HCT116 (cell line): ENCODE measurements at regions not wholly inside any gene's neighbourhood (a gene's known extent, or its start where the extent isn't known, plus 50 kb on each side); places are given as distances from the start of the nearest gene placed in this dataset.

ENCODE experiments used
- ATAC-seq: fragments of 200-7000 bp; cut with Tn5 transposase; 2 replicates; pipeline ENCODE4 v1.9.1; 2020; ENCODE audit warnings: mild to moderate bottlenecking, moderate library complexity
- BruUV-seq: library from RNA; stranded (reverse); fragments of 400-500 nt; replicated peaks from 2 replicates; lab custom pipeline; 2021; lab: Mats Ljungman, UMichigan
- CTCF ChIA-PET: fragments of 300-600 bp; sonication (Branson Sonifier 250); formaldehyde crosslinking; loops from one replicate; lab custom pipeline; 2021; ENCODE audit warnings: antibody characterized with exemption; lab: Charles Lee
- POLR2A ChIA-PET: fragments of 300-600, 350-600 bp; sonication (Branson Sonifier 250); formaldehyde crosslinking; loops from one replicate; lab custom pipeline; 2021; ENCODE audit warnings: antibody characterized with exemption; lab: Charles Lee
- RAD21 ChIA-PET, 2 experiments: fragments of 300-600 bp; sonication (Branson Sonifier 250); formaldehyde crosslinking; loops; one replicate each; lab custom pipeline; 2023; ENCODE audit warnings: low total read pairs in 2 of 2; ENCODE audit not compliant: uncharacterized antibody in 2 of 2, unreplicated experiment in 2 of 2, low non-redundant PET in 1 of 2; lab: Charles Lee
- DNase-seq: peaks from one replicate; pipeline ENCODE4 v3.0.0-alpha.2; 2010; ENCODE audit warnings: low read depth, low spot score
- H2AFZ ChIP-seq: fragments of 200-600 bp; shearing (Covaris generic), sonication (generic); 2 replicates; pipeline ENCODE4 v1.6.1; 2017; ENCODE audit warnings: low read depth, mixed run types, mixed read lengths, antibody characterized with exemption, low read length; ENCODE audit not compliant: poor library complexity, severe bottlenecking
- H3K27ac ChIP-seq: 2 replicates; pipeline ENCODE4 v1.5.1; 2012; ENCODE audit warnings: low read depth, low read length
- H3K27me3 ChIP-seq: fragments of 200-600 bp; sonication (generic); 2 replicates; pipeline ENCODE4 v1.6.1; 2016; ENCODE audit warnings: mixed run types, low read length, mixed read lengths; ENCODE audit not compliant: insufficient read depth
- H3K36me3 ChIP-seq, 2 experiments: fragments of 200-500 bp in 1 of 2; fragments of 200-600 bp in 1 of 2; sonication (Bioruptor generic) in 1 of 2; sonication (generic) in 1 of 2; 2 replicates each; pipeline versions ENCODE4 v1.5.1 to v1.6.1; 2014 to 2016; ENCODE audit warnings: low read length in 2 of 2, inconsistent platforms in 1 of 2, mixed read lengths in 1 of 2, mixed run types in 1 of 2; ENCODE audit not compliant: insufficient read depth in 2 of 2, control insufficient read depth in 1 of 2
- H3K4me1 ChIP-seq, 2 experiments: fragments of 200-600 bp in 1 of 2; sonication (generic) in 1 of 2; 2 replicates each; pipeline versions ENCODE4 v1.5.1 to v1.6.1; 2012 to 2017; ENCODE audit warnings: low read length in 2 of 2, inconsistent platforms in 1 of 2, mild to moderate bottlenecking in 1 of 2, mixed read lengths in 1 of 2, mixed run types in 1 of 2, moderate library complexity in 1 of 2; ENCODE audit not compliant: insufficient read depth in 2 of 2, control insufficient read depth in 1 of 2
- H3K4me2 ChIP-seq: fragments of 200-600 bp; sonication (generic); 2 replicates; pipeline ENCODE4 v1.6.1; 2017; ENCODE audit warnings: mixed run types, low read length, mixed read lengths
- H3K4me3 ChIP-seq, 2 experiments: fragments of 200-600 bp in 1 of 2; sonication (generic) in 1 of 2; replicated peaks in 1 of 2; 2 replicates each; pipeline ENCODE4 v1.5.1; 2011 to 2016; ENCODE audit warnings: low read length in 2 of 2, control low read depth in 1 of 2, low read depth in 1 of 2, mild to moderate bottlenecking in 1 of 2, mixed read lengths in 1 of 2, mixed run types in 1 of 2
- H3K79me2 ChIP-seq: fragments of 200-600 bp; sonication (generic); 2 replicates; pipeline ENCODE4 v1.6.1; 2017; ENCODE audit warnings: mild to moderate bottlenecking, mixed run types, low read length, moderate library complexity, mixed read lengths; ENCODE audit not compliant: insufficient read depth
- H3K9ac ChIP-seq: fragments of 200-600 bp; sonication (generic); 2 replicates; pipeline ENCODE4 v1.6.1; 2016; ENCODE audit warnings: low read length, mixed read lengths
- H3K9me2 ChIP-seq: fragments of 200-600 bp; sonication (generic), shearing (Covaris generic); 2 replicates; pipeline ENCODE4 v1.6.1; 2017; ENCODE audit warnings: mixed run types, mild to moderate bottlenecking, moderate library complexity; ENCODE audit not compliant: insufficient read depth
- H3K9me3 ChIP-seq, 2 experiments: fragments of 200-500 bp in 1 of 2; fragments of 200-600 bp in 1 of 2; sonication (Bioruptor generic) in 1 of 2; sonication (generic) in 1 of 2; 2 replicates each; pipeline ENCODE4 v1.6.1; 2014 to 2017; ENCODE audit warnings: low read length in 2 of 2, mixed read lengths in 2 of 2, inconsistent platforms in 1 of 2, low read depth in 1 of 2, mild to moderate bottlenecking in 1 of 2, mixed run types in 1 of 2, moderate library complexity in 1 of 2; ENCODE audit not compliant: control insufficient read depth in 1 of 2, insufficient read depth in 1 of 2
- H4K20me1 ChIP-seq: fragments of 200-600 bp; sonication (generic), shearing (Covaris generic); 2 replicates; pipeline ENCODE4 v1.6.1; 2017; ENCODE audit warnings: mixed run types, mild to moderate bottlenecking, moderate library complexity; ENCODE audit not compliant: insufficient read depth
- ATF3 ChIP-seq: IDR thresholded peaks from 2 replicates; pipeline ENCODE4 v1.6.1; 2012
- CEBPB ChIP-seq: IDR thresholded peaks from 2 replicates; pipeline ENCODE4 v1.6.1; 2012; ENCODE audit warnings: low read depth
- ELF1 ChIP-seq: IDR thresholded peaks from 2 replicates; pipeline ENCODE4 v1.6.1; 2012; ENCODE audit warnings: low read depth, borderline replicate concordance
- EZH2 ChIP-seq: fragments of 200-600 bp; sonication (generic); IDR thresholded peaks from 2 replicates; pipeline ENCODE4 v1.6.1; 2017; ENCODE audit warnings: antibody characterized with exemption, mixed run types
- FOSL1 ChIP-seq: IDR thresholded peaks from 2 replicates; pipeline ENCODE4 v1.6.1; 2012; ENCODE audit warnings: low read depth
- POLR2A ChIP-seq: IDR thresholded peaks from 2 replicates; pipeline ENCODE4 v1.7.0; 2011; ENCODE audit warnings: borderline replicate concordance; ENCODE audit not compliant: insufficient read depth, insufficient read length; ENCODE audit errors: extremely low read depth
- RAD21 ChIP-seq: IDR thresholded peaks from 2 replicates; pipeline ENCODE4 v1.6.1; 2012; ENCODE audit warnings: low read depth, mild to moderate bottlenecking
- SP1 ChIP-seq: IDR thresholded peaks from 2 replicates; pipeline ENCODE4 v1.6.1; 2012; ENCODE audit warnings: low read depth
- SRF ChIP-seq: IDR thresholded peaks from 2 replicates; pipeline ENCODE4 v1.6.1; 2012; ENCODE audit warnings: low read depth
- ZNF274 ChIP-seq: fragments of 200-500 bp; sonication (Bioruptor generic); IDR thresholded peaks from 2 replicates; pipeline ENCODE4 v1.6.1; 2014; ENCODE audit warnings: mild to moderate bottlenecking, low read depth, low read length, inconsistent platforms
- intact Hi-C: fragments of 100-400 bp; cut with micrococcal nuclease; formaldehyde crosslinking; loops from 2 replicates; pipeline ENCODE4 v1.10.0; 2022

- DNase-seq (no peak), ATAC-seq (no peak)
- Histone ChIP-seq H3K27me3 (no peaks in the 10 kb centered on the region), H2AFZ (no peak overlapping the region), H3K79me2 (no peaks in the 10 kb centered on the region), H3K9me3 (peaks cover 0 to 3% of the 10 kb centered on the region in 2 experiments; a peak in 1 of 4 replicates), H3K9me2 (no peaks in the 10 kb centered on the region), H3K27ac (no peak overlapping the region), H3K4me2 (no peak overlapping the region), H3K36me3 (no peaks in the 10 kb centered on the region), H3K9ac (no peak overlapping the region), H3K4me1 (no peaks in the 10 kb centered on the region), H3K4me3 (no peak overlapping the region), H4K20me1 (no peaks in the 10 kb centered on the region)
- CTCF ChIA-PET, result no interaction called here
- POLR2A ChIA-PET, result no interaction called here
- no TSS peak for BruUV-seq
- intact Hi-C loops, result no loop called here
- RAD21 ChIA-PET, result no interaction called here
- TF ChIP-seq ATF3 (no peak), RAD21 (no peak), EZH2 (no peak), SP1 (no peak)
Observed at GRCh38 chr3:144663456-144664436, 692.1 kb downstream of the DIPK2A start.

- H3K4me3 ChIP-seq, result no peak overlapping the region
- CTCF ChIA-PET, result no interaction called here
- RAD21 ChIA-PET, result no interaction called here
- BruUV-seq, result no TSS peak
- no peaks in the 10 kb centered on the region for H3K27me3 ChIP-seq
- H3K9ac ChIP-seq, result no peak overlapping the region
- H3K27ac ChIP-seq, result no peak overlapping the region
- POLR2A ChIA-PET, result no interaction called here
- no peak overlapping the region for H2AFZ ChIP-seq
- TF ChIP-seq ZNF274 (no peak), SRF (no peak), FOSL1 (no peak), SP1 (no peak), POLR2A (no peak), CEBPB (no peak), ELF1 (no peak)
- H3K4me1 ChIP-seq, result no peaks in the 10 kb centered on the region
- no peak overlapping the region for H3K4me2 ChIP-seq
- no peaks in the 10 kb centered on the region for H3K36me3 ChIP-seq
- intact Hi-C loops, result no loop called here
- H4K20me1 ChIP-seq, result no peaks in the 10 kb centered on the region
- DNase-seq, result no peak
- peaks cover 0 to 3% of the 10 kb centered on the region in 2 experiments; a peak in 1 of 4 replicates for H3K9me3 ChIP-seq
- no peak for ATAC-seq
- H3K9me2 ChIP-seq, result no peaks in the 10 kb centered on the region
- no peaks in the 10 kb centered on the region for H3K79me2 ChIP-seq
Observed at GRCh38 chr3:144665567-144666053, 694.0 kb downstream of the DIPK2A start.
